ENCODE measurements at regions not wholly inside any gene's neighbourhood (a gene's known extent, or its start where the extent isn't known, plus 50 kb on each side); places are given as distances from the start of the nearest gene placed in this dataset.
A peak's percentile ranks its signal among the peaks of the same experiment; 100 is the strongest.

- RAD21 ChIA-PET (ENCODE audit: low non-redundant PET in 1 of 2, low total read pairs in 2 of 2, uncharacterized antibody in 2 of 2, unreplicated experiment in 2 of 2): no interaction called here
- no peak overlapping the region for H3K4me3 ChIP-seq (replicated peaks in 1 of 2; ENCODE audit: low read depth in 1 of 2, low read length in 2 of 2)
- TF ChIP-seq POLR2A (IDR thresholded peaks at IDR 0.05; ENCODE audit: borderline replicate concordance, extremely low read depth, insufficient read depth, insufficient read length) (no peak), EZH2 (IDR thresholded peaks at IDR 0.05) (no peak), ZNF274 (IDR thresholded peaks at IDR 0.05; ENCODE audit: low read depth, low read length) (no peak), SP1 (IDR thresholded peaks at IDR 0.05; ENCODE audit: low read depth) (no peak), POLR2AphosphoS5 (IDR thresholded peaks at IDR 0.05; ENCODE audit: low read depth, low read length) (no peak)
- H4K20me1 ChIP-seq (ENCODE audit: insufficient read depth): no peaks in the 10 kb centered on the region
- peak overlapping the region; percentile 74 for H2AFZ ChIP-seq (ENCODE audit: low read depth, low read length, poor library complexity, severe bottlenecking)
- peak overlapping the region; percentile 66 for H3K4me2 ChIP-seq (ENCODE audit: low read length)
- H3K27ac ChIP-seq (ENCODE audit: low read depth, low read length): no peak overlapping the region
- CTCF ChIA-PET: interaction anchor here (0.8 to 1.7 kb wide), 11 partner anchors 9 to 195 kb away, joined by 3 to 7 read pairs (median 4); no protein-coding TSS in a partner anchor
- H3K4me1 ChIP-seq (ENCODE audit: control insufficient read depth in 1 of 2, insufficient read depth in 2 of 2, low read length in 2 of 2): peaks cover 4 to 6% of the 10 kb centered on the region in 2 experiments; a peak in 3 of 4 replicates
- no peaks in the 10 kb centered on the region for H3K36me3 ChIP-seq (ENCODE audit: control insufficient read depth in 1 of 2, insufficient read depth in 2 of 2, low read length in 2 of 2)
- ATAC-seq (no peak), DNase-seq (ENCODE audit: low read depth, low spot score) (no peak)
- no peaks in the 10 kb centered on the region for H3K9me2 ChIP-seq (ENCODE audit: insufficient read depth)
- H3K27me3 ChIP-seq (ENCODE audit: insufficient read depth, low read length): peaks cover 58% of the 10 kb centered on the region
- POLR2A ChIA-PET: no interaction called here
- intact Hi-C loops (cut with micrococcal nuclease): loop anchor here (1.0 kb wide), 1 partner anchor 186 kb away; no protein-coding TSS in a partner anchor
- H3K79me2 ChIP-seq (ENCODE audit: insufficient read depth, low read length): no peaks in the 10 kb centered on the region
- no peaks in the 10 kb centered on the region for H3K9me3 ChIP-seq (ENCODE audit: control insufficient read depth in 1 of 2, insufficient read depth in 1 of 2, low read depth in 1 of 2, low read length in 2 of 2)
- no peak overlapping the region for H3K9ac ChIP-seq (ENCODE audit: low read length)
- BruUV-seq (replicated peaks): no TSS peak
Measured at GRCh38 chr2:67845621-67846369, 217.0 kb downstream of the C1D start.

GRCh38 chr2:67846370-67847070 lies 216.3 kb downstream of the C1D start:
- H3K9ac ChIP-seq (ENCODE audit: low read length): no peak overlapping the region
- H3K4me3 ChIP-seq (replicated peaks in 1 of 2; ENCODE audit: low read depth in 1 of 2, low read length in 2 of 2): no peak overlapping the region
- POLR2A ChIA-PET: no interaction called here
- no TSS peak for BruUV-seq (replicated peaks)
- H3K4me2 ChIP-seq (ENCODE audit: low read length): peak overlapping the region; percentile 66
- H3K9me2 ChIP-seq (ENCODE audit: insufficient read depth): no peaks in the 10 kb centered on the region
- peak overlapping the region; percentile 74 for H2AFZ ChIP-seq (ENCODE audit: low read depth, low read length, poor library complexity, severe bottlenecking)
- peaks cover 4 to 6% of the 10 kb centered on the region in 2 experiments; a peak in 3 of 4 replicates for H3K4me1 ChIP-seq (ENCODE audit: control insufficient read depth in 1 of 2, insufficient read depth in 2 of 2, low read length in 2 of 2)
- H3K27me3 ChIP-seq (ENCODE audit: insufficient read depth, low read length): peaks cover 66% of the 10 kb centered on the region
- intact Hi-C loops (cut with micrococcal nuclease): loop anchor here (1.0 kb wide), 1 partner anchor 185 kb away; no protein-coding TSS in a partner anchor
- no peaks in the 10 kb centered on the region for H4K20me1 ChIP-seq (ENCODE audit: insufficient read depth)
- H3K79me2 ChIP-seq (ENCODE audit: insufficient read depth, low read length): no peaks in the 10 kb centered on the region
- no peaks in the 10 kb centered on the region for H3K9me3 ChIP-seq (ENCODE audit: control insufficient read depth in 1 of 2, insufficient read depth in 1 of 2, low read depth in 1 of 2, low read length in 2 of 2)
- H3K36me3 ChIP-seq (ENCODE audit: control insufficient read depth in 1 of 2, insufficient read depth in 2 of 2, low read length in 2 of 2): no peaks in the 10 kb centered on the region
- peak; percentile 75 for DNase-seq (ENCODE audit: low read depth, low spot score)
- RAD21 ChIA-PET (ENCODE audit: low non-redundant PET in 1 of 2, low total read pairs in 2 of 2, uncharacterized antibody in 2 of 2, unreplicated experiment in 2 of 2): interaction anchor here in 1 of 2 experiments (0.6 kb wide), 1 partner anchor 528 kb away, joined by 3 read pairs; no protein-coding TSS in a partner anchor
- no peak overlapping the region for H3K27ac ChIP-seq (ENCODE audit: low read depth, low read length)
- peak; percentile 95 for ATAC-seq
- CTCF ChIA-PET: interaction anchor here (0.8 to 1.7 kb wide), 11 partner anchors 9 to 196 kb away, joined by 3 to 7 read pairs (median 4); no protein-coding TSS in a partner anchor
- TF ChIP-seq SRF (IDR thresholded peaks at IDR 0.05; ENCODE audit: low read depth) (no peak), CEBPB (IDR thresholded peaks at IDR 0.05; ENCODE audit: low read depth) (peak; percentile 95), MAX (IDR thresholded peaks at IDR 0.05) (no peak), TCF7L2 (IDR thresholded peaks at IDR 0.05; ENCODE audit: borderline replicate concordance, extremely low read depth, insufficient read depth, insufficient read length) (peak; percentile 23), FOSL1 (IDR thresholded peaks at IDR 0.05; ENCODE audit: low read depth) (no peak), SIN3A (IDR thresholded peaks at IDR 0.05; ENCODE audit: low read depth) (no peak), JUND (IDR thresholded peaks at IDR 0.05) (no peak), RAD21 (IDR thresholded peaks at IDR 0.05; ENCODE audit: low read depth) (peak; percentile 63)
- TF ChIP-seq, protein P1, sequence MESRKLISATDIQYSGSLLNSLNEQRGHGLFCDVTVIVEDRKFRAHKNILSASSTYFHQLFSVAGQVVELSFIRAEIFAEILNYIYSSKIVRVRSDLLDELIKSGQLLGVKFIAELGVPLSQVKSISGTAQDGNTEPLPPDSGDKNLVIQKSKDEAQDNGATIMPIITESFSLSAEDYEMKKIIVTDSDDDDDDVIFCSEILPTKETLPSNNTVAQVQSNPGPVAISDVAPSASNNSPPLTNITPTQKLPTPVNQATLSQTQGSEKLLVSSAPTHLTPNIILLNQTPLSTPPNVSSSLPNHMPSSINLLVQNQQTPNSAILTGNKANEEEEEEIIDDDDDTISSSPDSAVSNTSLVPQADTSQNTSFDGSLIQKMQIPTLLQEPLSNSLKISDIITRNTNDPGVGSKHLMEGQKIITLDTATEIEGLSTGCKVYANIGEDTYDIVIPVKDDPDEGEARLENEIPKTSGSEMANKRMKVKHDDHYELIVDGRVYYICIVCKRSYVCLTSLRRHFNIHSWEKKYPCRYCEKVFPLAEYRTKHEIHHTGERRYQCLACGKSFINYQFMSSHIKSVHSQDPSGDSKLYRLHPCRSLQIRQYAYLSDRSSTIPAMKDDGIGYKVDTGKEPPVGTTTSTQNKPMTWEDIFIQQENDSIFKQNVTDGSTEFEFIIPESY (IDR thresholded peaks at IDR 0.05; ENCODE audit: extremely low read depth, insufficient replicate concordance, low read length): no peak
- TF ChIP-seq, protein P2, sequence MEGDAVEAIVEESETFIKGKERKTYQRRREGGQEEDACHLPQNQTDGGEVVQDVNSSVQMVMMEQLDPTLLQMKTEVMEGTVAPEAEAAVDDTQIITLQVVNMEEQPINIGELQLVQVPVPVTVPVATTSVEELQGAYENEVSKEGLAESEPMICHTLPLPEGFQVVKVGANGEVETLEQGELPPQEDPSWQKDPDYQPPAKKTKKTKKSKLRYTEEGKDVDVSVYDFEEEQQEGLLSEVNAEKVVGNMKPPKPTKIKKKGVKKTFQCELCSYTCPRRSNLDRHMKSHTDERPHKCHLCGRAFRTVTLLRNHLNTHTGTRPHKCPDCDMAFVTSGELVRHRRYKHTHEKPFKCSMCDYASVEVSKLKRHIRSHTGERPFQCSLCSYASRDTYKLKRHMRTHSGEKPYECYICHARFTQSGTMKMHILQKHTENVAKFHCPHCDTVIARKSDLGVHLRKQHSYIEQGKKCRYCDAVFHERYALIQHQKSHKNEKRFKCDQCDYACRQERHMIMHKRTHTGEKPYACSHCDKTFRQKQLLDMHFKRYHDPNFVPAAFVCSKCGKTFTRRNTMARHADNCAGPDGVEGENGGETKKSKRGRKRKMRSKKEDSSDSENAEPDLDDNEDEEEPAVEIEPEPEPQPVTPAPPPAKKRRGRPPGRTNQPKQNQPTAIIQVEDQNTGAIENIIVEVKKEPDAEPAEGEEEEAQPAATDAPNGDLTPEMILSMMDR (IDR thresholded peaks at IDR 0.05 in 2 of 3, conservative IDR thresholded peaks at IDR 0.05 in 1 of 3; ENCODE audit: borderline replicate concordance in 1 of 3, insufficient read depth in 1 of 3, low read depth in 2 of 3, low read length in 2 of 3): peak; percentile 36 to 72 (median 71); a peak in 5 of 6 replicates

All from HCT116 (cell line).